H1 (cell line): ENCODE measurements at regions not wholly inside any gene's neighbourhood (a gene's known extent, or its start where the extent isn't known, plus 50 kb on each side); places are given as distances from the start of the nearest gene placed in this dataset.

Experiments used
- CHD7 ChIP-seq: fragments of 300-600 bp; sonication (generic); IDR thresholded peaks from 2 replicates; pipeline ENCODE4 v1.7.1; 2012; ENCODE audit warnings: low read length, moderate library complexity, mild to moderate bottlenecking, inconsistent platforms; ENCODE audit not compliant: insufficient replicate concordance
- POLR2AphosphoS5 ChIP-seq: IDR thresholded peaks from 2 replicates; pipeline ENCODE4 v1.6.1; 2011; ENCODE audit warnings: low read depth, low read length
- RAD21 ChIP-seq, 2 experiments: IDR thresholded peaks in 1 of 2; conservative IDR thresholded peaks in 1 of 2; 2 replicates each; pipeline ENCODE4 v1.6.1; 2011; ENCODE audit warnings: low read depth in 2 of 2, low read length in 2 of 2, improper control_type of control experiment in 1 of 2, inconsistent platforms in 1 of 2, mild to moderate bottlenecking in 1 of 2, moderate library complexity in 1 of 2

GRCh38 chr10:3231951-3232730 is 59.6 kb upstream of the PITRM1 start (continued):
- TF ChIP-seq CHD7 (no peak), POLR2AphosphoS5 (no peak), RAD21 (IDR thresholded peaks at IDR 0.05 in 1 of 2, conservative IDR thresholded peaks at IDR 0.05 in 1 of 2; ENCODE audit: low read depth in 2 of 2, low read length in 2 of 2) (peak; percentile 47 to 57; a peak in 3 of 4 replicates)
- TF ChIP-seq, all 59 proteins: peak for 2
